CD14-positive monocyte (primary cell): ENCODE measurements at regions not wholly inside any gene's neighbourhood (a gene's known extent, or its start where the extent isn't known, plus 50 kb on each side); places are given as distances from the start of the nearest gene placed in this dataset.

Experiments used
- DNase-seq, 3 donors: peaks; one replicate each; pipeline ENCODE4 v3.0.0-alpha.2; 2011 to 2022
- H2AFZ ChIP-seq: 2 replicates; pipeline ENCODE4 v1.6.0; 2012; ENCODE audit warnings: mild to moderate bottlenecking, low read depth, low read length, inconsistent platforms; ENCODE audit not compliant: insufficient read depth, poor library complexity, severe bottlenecking
- H3K27ac ChIP-seq, 2 donors: 1 replicate in 1 of 2; 2 replicates in 1 of 2; pipeline ENCODE4 v1.5.1; 2012 to 2013; ENCODE audit warnings: low read length in 2 of 2, control low read depth in 1 of 2, inconsistent platforms in 1 of 2, low read depth in 1 of 2, mild to moderate bottlenecking in 1 of 2
- H3K27me3 ChIP-seq, 2 donors: one replicate each; pipeline versions ENCODE4 v1.6.0 to v1.6.1; 2011 to 2013; ENCODE audit warnings: low read length in 2 of 2; ENCODE audit not compliant: control insufficient read depth in 2 of 2, insufficient read depth in 2 of 2
- H3K36me3 ChIP-seq, 2 donors: replicated peaks in 1 of 2; 1 replicate in 1 of 2; 2 replicates in 1 of 2; pipeline versions ENCODE4 v1.5.1 to v1.6.1; 2012 to 2013; ENCODE audit warnings: low read length in 2 of 2, control low read depth in 1 of 2, inconsistent platforms in 1 of 2, mild to moderate bottlenecking in 1 of 2; ENCODE audit not compliant: insufficient read depth in 2 of 2, control insufficient read depth in 1 of 2
- H3K4me1 ChIP-seq, 2 donors: 1 replicate in 1 of 2; 2 replicates in 1 of 2; pipeline versions ENCODE4 v1.5.1 to v1.6.1; 2012 to 2013; ENCODE audit warnings: low read length in 2 of 2, control low read depth in 1 of 2, inconsistent platforms in 1 of 2, mild to moderate bottlenecking in 1 of 2, moderate library complexity in 1 of 2; ENCODE audit not compliant: insufficient read depth in 2 of 2, control insufficient read depth in 1 of 2
- H3K4me2 ChIP-seq: replicated peaks from 2 replicates; pipeline ENCODE3; 2012; ENCODE audit warnings: low read length, moderate library complexity, mild to moderate bottlenecking; ENCODE audit not compliant: poor library complexity, severe bottlenecking; ENCODE audit errors: extremely low read depth
- H3K4me3 ChIP-seq, 3 experiments: fragments of 200-600 bp in 1 of 3; sonication (generic) in 1 of 3; replicated peaks in 1 of 3; 1 replicate in 2 of 3; 2 replicates in 1 of 3; pipeline ENCODE4 v1.5.1; 2011 to 2013; ENCODE audit warnings: low read length in 3 of 3, mild to moderate bottlenecking in 3 of 3, control low read depth in 2 of 3, low read depth in 2 of 3, inconsistent platforms in 1 of 3, moderate library complexity in 1 of 3
- H3K79me2 ChIP-seq: 2 replicates; pipeline ENCODE4 v1.6.0; 2012; ENCODE audit warnings: mild to moderate bottlenecking, control low read depth, inconsistent platforms, low read length, moderate library complexity; ENCODE audit not compliant: insufficient read depth
- H3K9ac ChIP-seq: 2 replicates; pipeline ENCODE4 v1.6.0; 2017; ENCODE audit warnings: low read length, mild to moderate bottlenecking; ENCODE audit not compliant: insufficient read depth, poor library complexity, severe bottlenecking
- H3K9me3 ChIP-seq, 2 donors: replicated peaks in 1 of 2; 1 replicate in 1 of 2; 2 replicates in 1 of 2; pipeline versions ENCODE4 v1.5.1 to v1.6.1; 2012 to 2013; ENCODE audit warnings: low read length in 2 of 2, control low read depth in 1 of 2; ENCODE audit not compliant: control insufficient read depth in 1 of 2, insufficient read depth in 1 of 2
- H4K20me1 ChIP-seq: 2 replicates; pipeline ENCODE4 v1.6.0; 2012; ENCODE audit warnings: mild to moderate bottlenecking, low read length, control low read depth, moderate library complexity; ENCODE audit not compliant: insufficient read depth
- H3K27ac Mint-ChIP-seq, 7 donors: one replicate each; pipeline ENCODE4 v1.8.0; 2020; ENCODE audit warnings: mild to moderate bottlenecking in 7 of 7, mixed read lengths in 7 of 7, moderate library complexity in 6 of 7, inconsistent platforms in 2 of 7
- H3K27me3 Mint-ChIP-seq, 3 donors: one replicate each; pipeline ENCODE4 v1.8.0; 2021 to 2022; ENCODE audit warnings: low read depth in 3 of 3, mild to moderate bottlenecking in 3 of 3, mixed read lengths in 3 of 3, moderate library complexity in 3 of 3, inconsistent platforms in 1 of 3
- H3K36me3 Mint-ChIP-seq, 2 donors: one replicate each; pipeline ENCODE4 v1.8.0; 2020; ENCODE audit warnings: mixed read lengths in 2 of 2, inconsistent platforms in 1 of 2, mild to moderate bottlenecking in 1 of 2
- H3K4me1 Mint-ChIP-seq: one replicate; pipeline ENCODE4 v1.8.0; 2020; ENCODE audit warnings: mild to moderate bottlenecking, mixed read lengths
- H3K4me3 Mint-ChIP-seq, 2 donors: one replicate each; pipeline ENCODE4 v1.8.0; 2020; ENCODE audit warnings: mild to moderate bottlenecking in 2 of 2, mixed read lengths in 2 of 2, moderate library complexity in 1 of 2
- H3K9me3 Mint-ChIP-seq, 7 donors: one replicate each; pipeline ENCODE4 v1.8.0; 2020 to 2022; ENCODE audit warnings: mixed read lengths in 7 of 7, mild to moderate bottlenecking in 6 of 7, moderate library complexity in 6 of 7, inconsistent platforms in 2 of 7
- CTCF ChIP-seq: fragments of 200-600 bp; IDR thresholded peaks from one replicate; pipeline ENCODE4 v1.8.0; 2022; ENCODE audit warnings: antibody characterized with exemption, mild to moderate bottlenecking
- WGBS: methylation state at CpG from one replicate; pipeline ENCODE4 v1.1.5; 2013; ENCODE audit warnings: missing lambda C conversion rate; ENCODE audit not compliant: insufficient coverage; 5-methylcytosine and 5-hydroxymethylcytosine counted together
- intact Hi-C, 2 donors: fragments of 100-400 bp; cut with micrococcal nuclease; formaldehyde crosslinking; loops; one replicate each; pipeline versions ENCODE4 v1.15.0 to v1.15.1; 2023

- intact Hi-C loops: no loop called here
- Mint-ChIP-seq H3K27ac (no peak overlapping the region), H3K4me1 (peaks cover 6% of the 10 kb centered on the region), H3K27me3 (peaks cover 0 to 4% (median 0%) of the 10 kb centered on the region in 3 donors), H3K9me3 (peaks cover 0 to 3% (median 0%) of the 10 kb centered on the region in 7 donors), H3K36me3 (no peaks in the 10 kb centered on the region), H3K4me3 (no peak overlapping the region)
- Histone ChIP-seq H3K36me3 (no peaks in the 10 kb centered on the region), H3K4me2 (no peak overlapping the region), H3K27me3 (no peaks in the 10 kb centered on the region), H3K79me2 (no peaks in the 10 kb centered on the region), H3K9me3 (no peaks in the 10 kb centered on the region), H3K4me1 (peaks cover 0 to 5% of the 10 kb centered on the region in 2 donors), H3K4me3 (no peak overlapping the region), H3K27ac (no peak overlapping the region), H4K20me1 (no peaks in the 10 kb centered on the region), H2AFZ (no peak overlapping the region), H3K9ac (no peak overlapping the region)
- TF ChIP-seq CTCF: no peak
- DNase-seq: no peak
- 100% methylated on average over 2 of the region's 2 CpGs for WGBS
Measured at GRCh38 chr9:27711241-27711640, 138.0 kb upstream of the C9orf72 start.

GRCh38 chr9:27712806-27713205, 139.5 kb upstream of the C9orf72 start:
- Mint-ChIP-seq H3K27ac (peak overlapping the region in 1 of 7 donors; percentile 10), H3K27me3 (peaks cover 0 to 4% (median 2%) of the 10 kb centered on the region in 3 donors), H3K4me1 (peaks cover 6% of the 10 kb centered on the region), H3K9me3 (peaks cover 0 to 3% (median 0%) of the 10 kb centered on the region in 7 donors), H3K36me3 (no peaks in the 10 kb centered on the region), H3K4me3 (no peak overlapping the region)
- H3K36me3 ChIP-seq: no peaks in the 10 kb centered on the region
- no peak overlapping the region for H3K4me2 ChIP-seq
- no peaks in the 10 kb centered on the region for H3K79me2 ChIP-seq
- H3K27me3 ChIP-seq: no peaks in the 10 kb centered on the region
- H3K4me3 ChIP-seq: no peak overlapping the region
- H3K27ac ChIP-seq: no peak overlapping the region
- no peaks in the 10 kb centered on the region for H3K9me3 ChIP-seq
- DNase-seq: no peak
- H3K9ac ChIP-seq: no peak overlapping the region
- no peaks in the 10 kb centered on the region for H4K20me1 ChIP-seq
- no peak overlapping the region for H2AFZ ChIP-seq
- TF ChIP-seq CTCF: no peak
- whole genome bisulfite sequencing: 92% methylated on average over 5 of the region's 7 CpGs
- peaks cover 0 to 5% of the 10 kb centered on the region in 2 donors for H3K4me1 ChIP-seq
- intact Hi-C loops: no loop called here
